WTC11 (cell line): ENCODE measurements at regions not wholly inside any gene's neighbourhood (a gene's known extent, or its start where the extent isn't known, plus 50 kb on each side); places are given as distances from the start of the nearest gene placed in this dataset.

Source experiments
- ATAC-seq: fragments of 200-7000 bp; cut with Tn5 transposase; 2 replicates; pipeline ENCODE4 v1.10.0; 2021; ENCODE audit warnings: mild to moderate bottlenecking, moderate library complexity
- CTCF ChIA-PET: fragments of 300-600 bp; sonication (Branson Sonifier 250); formaldehyde crosslinking; loops from one replicate; lab custom pipeline; 2021; ENCODE audit warnings: antibody characterized with exemption; lab: Charles Lee
- POLR2A ChIA-PET: fragments of 350-600 bp; sonication (Branson Sonifier 250); formaldehyde crosslinking; loops from one replicate; lab custom pipeline; 2021; ENCODE audit warnings: antibody characterized with exemption; lab: Charles Lee
- DNase-seq: peaks from one replicate; pipeline ENCODE4 v3.0.0; 2021; ENCODE audit warnings: low spot score
- H3K27ac Mint-ChIP-seq: 2 replicates; pipeline ENCODE4 v1.8.0; 2021; ENCODE audit warnings: mixed read lengths
- H3K27me3 Mint-ChIP-seq: 2 replicates; pipeline ENCODE4 v1.8.0; 2021; ENCODE audit warnings: low read depth, mild to moderate bottlenecking, moderate library complexity, mixed read lengths
- H3K36me3 Mint-ChIP-seq: 2 replicates; pipeline ENCODE4 v1.8.0; 2021; ENCODE audit warnings: mixed read lengths
- H3K4me1 Mint-ChIP-seq: 2 replicates; pipeline ENCODE4 v1.8.0; 2022; ENCODE audit warnings: mixed read lengths
- H3K4me3 Mint-ChIP-seq: 2 replicates; pipeline ENCODE4 v1.8.0; 2021; ENCODE audit warnings: mild to moderate bottlenecking, moderate library complexity, mixed read lengths
- H3K9me3 Mint-ChIP-seq: 2 replicates; pipeline ENCODE4 v1.8.0; 2021; ENCODE audit warnings: mixed read lengths
- CREB1 ChIP-seq: sonication (generic); formaldehyde crosslinking; IDR thresholded peaks from 2 replicates; pipeline ENCODE4 v1.8.0; 2023; ENCODE audit warnings: mild to moderate bottlenecking, missing genetic modification reagents
- GABPB1 ChIP-seq: sonication (generic); formaldehyde crosslinking; IDR thresholded peaks from 2 replicates; pipeline ENCODE4 v1.8.1; 2023; ENCODE audit warnings: mild to moderate bottlenecking, missing genetic modification reagents
- JAZF1 ChIP-seq: fragments of 250-450 bp; sonication (Bioruptor Pico); IDR thresholded peaks from 2 replicates; pipeline ENCODE4 v1.9.0; 2021; ENCODE audit warnings: moderate library complexity, mild to moderate bottlenecking, inconsistent platforms
- JUN ChIP-seq: sonication (generic); formaldehyde crosslinking; IDR thresholded peaks from 2 replicates; pipeline ENCODE4 v1.8.0; 2023; ENCODE audit warnings: mild to moderate bottlenecking, missing genetic modification reagents
- MXD4 ChIP-seq: fragments of 250-450 bp; sonication (Bioruptor Pico); IDR thresholded peaks from 2 replicates; pipeline ENCODE4 v1.8.0; 2021; ENCODE audit warnings: mild to moderate bottlenecking, moderate library complexity, borderline replicate concordance
- MYBL2 ChIP-seq: sonication (generic); formaldehyde crosslinking; IDR thresholded peaks from 2 replicates; pipeline ENCODE4 v1.8.1; 2023; ENCODE audit warnings: mild to moderate bottlenecking, moderate library complexity, missing genetic modification reagents
- NR1H2 ChIP-seq: sonication (generic); formaldehyde crosslinking; IDR thresholded peaks from 2 replicates; pipeline ENCODE4 v1.9.0; 2021; ENCODE audit warnings: mild to moderate bottlenecking, moderate library complexity, missing genetic modification reagents
- SMAD3 ChIP-seq: sonication (generic); formaldehyde crosslinking; IDR thresholded peaks from 2 replicates; pipeline ENCODE4 v1.8.0; 2022; ENCODE audit warnings: missing genetic modification reagents, mild to moderate bottlenecking, borderline replicate concordance
- SOX15 ChIP-seq: fragments of 250-450 bp; sonication (Bioruptor Pico); IDR thresholded peaks from 2 replicates; pipeline ENCODE4 v1.9.0; 2021; ENCODE audit warnings: mild to moderate bottlenecking
- SP1 ChIP-seq: sonication (generic); formaldehyde crosslinking; conservative IDR thresholded peaks from 2 replicates; pipeline ENCODE4 v1.8.1; 2022; ENCODE audit warnings: missing genetic modification reagents
- TCF7 ChIP-seq: sonication (generic); formaldehyde crosslinking; IDR thresholded peaks from 2 replicates; pipeline ENCODE4 v1.8.0; 2022; ENCODE audit warnings: mild to moderate bottlenecking, low read depth, missing genetic modification reagents, moderate library complexity
- ZNF121 ChIP-seq: sonication (generic); formaldehyde crosslinking; IDR thresholded peaks from 2 replicates; pipeline ENCODE4 v1.8.0; 2023; ENCODE audit warnings: missing genetic modification reagents
- ZNF219 ChIP-seq: sonication (generic); formaldehyde crosslinking; IDR thresholded peaks from 2 replicates; pipeline ENCODE4 v1.8.0; 2023; ENCODE audit warnings: missing genetic modification reagents, mild to moderate bottlenecking, borderline replicate concordance
- ZNF317 ChIP-seq: sonication (generic); formaldehyde crosslinking; IDR thresholded peaks from 2 replicates; pipeline ENCODE4 v1.8.1; 2023; ENCODE audit warnings: low read depth, mild to moderate bottlenecking, moderate library complexity, missing genetic modification reagents, borderline replicate concordance
- ZNF396 ChIP-seq: fragments of 250-450 bp; sonication (Bioruptor Pico); IDR thresholded peaks from 2 replicates; pipeline ENCODE4 v1.8.0; 2021; ENCODE audit warnings: mild to moderate bottlenecking, moderate library complexity, borderline replicate concordance
- ZNF423 ChIP-seq: fragments of 250-450 bp; sonication (Bioruptor Pico); IDR thresholded peaks from 2 replicates; pipeline ENCODE4 v2.1.2; 2022; ENCODE audit warnings: mild to moderate bottlenecking, moderate library complexity
- ZNF671 ChIP-seq: fragments of 250-450 bp; sonication (Bioruptor Pico); IDR thresholded peaks from 2 replicates; pipeline ENCODE4 v1.8.0; 2021; ENCODE audit warnings: mild to moderate bottlenecking
- TF ChIP-seq, protein P1 (sequence below): sonication (generic); formaldehyde crosslinking; IDR thresholded peaks from 2 replicates; pipeline ENCODE4 v1.8.1; 2022; ENCODE audit warnings: mild to moderate bottlenecking, missing genetic modification reagents, moderate library complexity, borderline replicate concordance
- TF ChIP-seq, protein P2 (sequence below): sonication (generic); formaldehyde crosslinking; IDR thresholded peaks from 2 replicates; pipeline ENCODE4 v1.8.1; 2022; ENCODE audit warnings: mild to moderate bottlenecking, moderate library complexity, missing genetic modification reagents
- TF ChIP-seq, protein P3 (sequence below): sonication (generic); formaldehyde crosslinking; IDR thresholded peaks from 2 replicates; pipeline ENCODE4 v1.8.1; 2022; ENCODE audit warnings: low read depth, mild to moderate bottlenecking, moderate library complexity, missing genetic modification reagents, borderline replicate concordance
- TF ChIP-seq, protein P4 (sequence below): sonication (generic); formaldehyde crosslinking; IDR thresholded peaks from 2 replicates; pipeline ENCODE4 v1.8.0; 2022; ENCODE audit warnings: mild to moderate bottlenecking, missing genetic modification reagents
- TF ChIP-seq, protein P5 (sequence below): sonication (generic); formaldehyde crosslinking; IDR thresholded peaks from 2 replicates; pipeline ENCODE4 v1.8.1; 2023; ENCODE audit warnings: mild to moderate bottlenecking, missing genetic modification reagents, moderate library complexity
- TF ChIP-seq, protein P6 (sequence below): fragments of 250-450 bp; sonication (Bioruptor Pico); IDR thresholded peaks from 2 replicates; pipeline ENCODE4 v1.8.0; 2021; ENCODE audit warnings: mild to moderate bottlenecking
- TF ChIP-seq, protein P7 (sequence below): fragments of 250-450 bp; sonication (Bioruptor Pico); IDR thresholded peaks from 2 replicates; pipeline ENCODE4 v2.1.2; 2022; ENCODE audit warnings: mild to moderate bottlenecking, moderate library complexity
- TF ChIP-seq, protein P8 (sequence below): sonication (generic); formaldehyde crosslinking; IDR thresholded peaks from 2 replicates; pipeline ENCODE4 v1.8.0; 2022; ENCODE audit warnings: mild to moderate bottlenecking, missing genetic modification reagents
- TF ChIP-seq, protein P9 (sequence below): fragments of 250-450 bp; sonication (Bioruptor Pico); IDR thresholded peaks from 2 replicates; pipeline ENCODE4 v1.9.0; 2021; ENCODE audit warnings: moderate library complexity, mild to moderate bottlenecking, inconsistent platforms, borderline replicate concordance

DNA sequence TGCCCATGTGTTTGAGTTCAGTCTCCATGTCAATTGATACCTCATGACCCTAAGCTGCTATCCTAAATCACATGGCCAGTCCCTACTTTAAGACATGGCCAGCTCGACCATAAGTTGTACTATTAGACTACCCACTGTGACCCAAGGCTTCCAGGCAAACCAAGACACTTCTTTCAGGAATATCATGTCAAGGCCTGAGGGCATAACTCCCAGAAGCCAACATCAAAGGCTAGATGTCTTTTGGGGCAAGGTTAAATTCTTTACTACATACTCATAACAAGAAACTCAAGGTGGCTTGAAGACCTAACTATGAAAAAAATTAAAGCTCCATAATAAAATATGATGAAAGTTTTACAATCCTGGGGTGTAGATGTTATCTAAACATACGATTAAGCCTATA is 192.9 kb upstream of the PRNP start:
- ATAC-seq = no peak
- H3K9me3 Mint-ChIP-seq = peaks cover 21% of the 10 kb centered on the region
- no peak for TF ChIP-seq ZNF396
- TF ChIP-seq, protein P1, sequence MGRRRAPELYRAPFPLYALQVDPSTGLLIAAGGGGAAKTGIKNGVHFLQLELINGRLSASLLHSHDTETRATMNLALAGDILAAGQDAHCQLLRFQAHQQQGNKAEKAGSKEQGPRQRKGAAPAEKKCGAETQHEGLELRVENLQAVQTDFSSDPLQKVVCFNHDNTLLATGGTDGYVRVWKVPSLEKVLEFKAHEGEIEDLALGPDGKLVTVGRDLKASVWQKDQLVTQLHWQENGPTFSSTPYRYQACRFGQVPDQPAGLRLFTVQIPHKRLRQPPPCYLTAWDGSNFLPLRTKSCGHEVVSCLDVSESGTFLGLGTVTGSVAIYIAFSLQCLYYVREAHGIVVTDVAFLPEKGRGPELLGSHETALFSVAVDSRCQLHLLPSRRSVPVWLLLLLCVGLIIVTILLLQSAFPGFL (CRISPR knock-in tag) = no peak
- TF ChIP-seq ZNF671 (CRISPR knock-in tag) = no peak
- TF ChIP-seq, protein P2, sequence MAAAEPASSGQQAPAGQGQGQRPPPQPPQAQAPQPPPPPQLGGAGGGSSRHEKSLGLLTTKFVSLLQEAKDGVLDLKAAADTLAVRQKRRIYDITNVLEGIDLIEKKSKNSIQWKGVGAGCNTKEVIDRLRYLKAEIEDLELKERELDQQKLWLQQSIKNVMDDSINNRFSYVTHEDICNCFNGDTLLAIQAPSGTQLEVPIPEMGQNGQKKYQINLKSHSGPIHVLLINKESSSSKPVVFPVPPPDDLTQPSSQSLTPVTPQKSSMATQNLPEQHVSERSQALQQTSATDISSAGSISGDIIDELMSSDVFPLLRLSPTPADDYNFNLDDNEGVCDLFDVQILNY (CRISPR knock-in tag) = no peak
- TF ChIP-seq SP1 (CRISPR knock-in tag) = no peak
- no peak for TF ChIP-seq JUN (CRISPR knock-in tag)
- TF ChIP-seq, protein P3, sequence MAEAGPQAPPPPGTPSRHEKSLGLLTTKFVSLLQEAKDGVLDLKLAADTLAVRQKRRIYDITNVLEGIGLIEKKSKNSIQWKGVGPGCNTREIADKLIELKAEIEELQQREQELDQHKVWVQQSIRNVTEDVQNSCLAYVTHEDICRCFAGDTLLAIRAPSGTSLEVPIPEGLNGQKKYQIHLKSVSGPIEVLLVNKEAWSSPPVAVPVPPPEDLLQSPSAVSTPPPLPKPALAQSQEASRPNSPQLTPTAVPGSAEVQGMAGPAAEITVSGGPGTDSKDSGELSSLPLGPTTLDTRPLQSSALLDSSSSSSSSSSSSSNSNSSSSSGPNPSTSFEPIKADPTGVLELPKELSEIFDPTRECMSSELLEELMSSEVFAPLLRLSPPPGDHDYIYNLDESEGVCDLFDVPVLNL (CRISPR knock-in tag) = no peak
- TF ChIP-seq, protein P4, sequence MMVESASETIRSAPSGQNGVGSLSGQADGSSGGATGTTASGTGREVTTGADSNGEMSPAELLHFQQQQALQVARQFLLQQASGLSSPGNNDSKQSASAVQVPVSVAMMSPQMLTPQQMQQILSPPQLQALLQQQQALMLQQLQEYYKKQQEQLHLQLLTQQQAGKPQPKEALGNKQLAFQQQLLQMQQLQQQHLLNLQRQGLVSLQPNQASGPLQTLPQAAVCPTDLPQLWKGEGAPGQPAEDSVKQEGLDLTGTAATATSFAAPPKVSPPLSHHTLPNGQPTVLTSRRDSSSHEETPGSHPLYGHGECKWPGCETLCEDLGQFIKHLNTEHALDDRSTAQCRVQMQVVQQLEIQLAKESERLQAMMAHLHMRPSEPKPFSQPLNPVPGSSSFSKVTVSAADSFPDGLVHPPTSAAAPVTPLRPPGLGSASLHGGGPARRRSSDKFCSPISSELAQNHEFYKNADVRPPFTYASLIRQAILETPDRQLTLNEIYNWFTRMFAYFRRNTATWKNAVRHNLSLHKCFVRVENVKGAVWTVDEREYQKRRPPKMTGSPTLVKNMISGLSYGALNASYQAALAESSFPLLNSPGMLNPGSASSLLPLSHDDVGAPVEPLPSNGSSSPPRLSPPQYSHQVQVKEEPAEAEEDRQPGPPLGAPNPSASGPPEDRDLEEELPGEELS (CRISPR knock-in tag) = no peak
- TF ChIP-seq, protein P5, sequence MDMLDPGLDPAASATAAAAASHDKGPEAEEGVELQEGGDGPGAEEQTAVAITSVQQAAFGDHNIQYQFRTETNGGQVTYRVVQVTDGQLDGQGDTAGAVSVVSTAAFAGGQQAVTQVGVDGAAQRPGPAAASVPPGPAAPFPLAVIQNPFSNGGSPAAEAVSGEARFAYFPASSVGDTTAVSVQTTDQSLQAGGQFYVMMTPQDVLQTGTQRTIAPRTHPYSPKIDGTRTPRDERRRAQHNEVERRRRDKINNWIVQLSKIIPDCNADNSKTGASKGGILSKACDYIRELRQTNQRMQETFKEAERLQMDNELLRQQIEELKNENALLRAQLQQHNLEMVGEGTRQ = no peak
- no peak for TF ChIP-seq TCF7 (CRISPR knock-in tag)
- TF ChIP-seq ZNF121 (CRISPR knock-in tag) = no peak
- TF ChIP-seq ZNF317 (CRISPR knock-in tag) = no peak
- TF ChIP-seq, protein P6, sequence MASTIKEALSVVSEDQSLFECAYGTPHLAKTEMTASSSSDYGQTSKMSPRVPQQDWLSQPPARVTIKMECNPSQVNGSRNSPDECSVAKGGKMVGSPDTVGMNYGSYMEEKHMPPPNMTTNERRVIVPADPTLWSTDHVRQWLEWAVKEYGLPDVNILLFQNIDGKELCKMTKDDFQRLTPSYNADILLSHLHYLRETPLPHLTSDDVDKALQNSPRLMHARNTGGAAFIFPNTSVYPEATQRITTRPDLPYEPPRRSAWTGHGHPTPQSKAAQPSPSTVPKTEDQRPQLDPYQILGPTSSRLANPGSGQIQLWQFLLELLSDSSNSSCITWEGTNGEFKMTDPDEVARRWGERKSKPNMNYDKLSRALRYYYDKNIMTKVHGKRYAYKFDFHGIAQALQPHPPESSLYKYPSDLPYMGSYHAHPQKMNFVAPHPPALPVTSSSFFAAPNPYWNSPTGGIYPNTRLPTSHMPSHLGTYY (CRISPR knock-in tag) = no peak
- TF ChIP-seq ZNF423 (CRISPR knock-in tag) = no peak
- no peak for TF ChIP-seq CREB1
- H3K4me3 Mint-ChIP-seq = no peak overlapping the region
- DNase-seq = no peak
- CTCF ChIA-PET = no interaction called here
- H3K27me3 Mint-ChIP-seq = peaks cover 6% of the 10 kb centered on the region; the same call in 1 of the 2 replicates
- POLR2A ChIA-PET = interaction anchor here (0.6 kb wide), 1 partner anchor 698 kb away, joined by 4 read pairs; no protein-coding TSS in a partner anchor
- no peaks in the 10 kb centered on the region for H3K36me3 Mint-ChIP-seq
- no peak overlapping the region for H3K27ac Mint-ChIP-seq
- H3K4me1 Mint-ChIP-seq = peaks cover 19% of the 10 kb centered on the region

DNA sequence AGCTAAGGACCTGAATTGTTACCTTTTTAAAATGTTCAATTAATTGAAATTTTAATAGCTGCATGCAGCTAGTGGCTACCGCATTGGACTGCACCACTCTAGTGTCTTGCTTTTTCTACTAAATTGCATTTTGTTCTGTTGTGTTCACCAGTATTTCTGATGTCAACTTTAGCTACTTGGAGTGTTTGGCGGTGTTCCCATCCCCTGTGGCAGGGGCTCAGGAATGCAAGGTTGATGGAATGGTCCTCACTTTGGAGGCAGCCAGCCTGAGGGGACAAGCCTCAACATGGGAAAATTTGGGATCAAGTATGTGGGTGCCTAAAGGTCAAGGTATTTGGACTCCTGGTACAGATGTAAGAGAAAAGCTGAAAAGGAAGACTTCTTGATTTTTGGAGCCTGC is 194.6 kb upstream of the PRNP start:
- Mint-ChIP-seq H3K4me1 (peaks cover 19% of the 10 kb centered on the region), H3K36me3 (no peaks in the 10 kb centered on the region), H3K4me3 (no peak overlapping the region), H3K27me3 (0 out of 2 replicates have a peak, but pooled peaks cover 4% of the 10 kb centered on the region), H3K27ac (no peak overlapping the region), H3K9me3 (peaks cover 5% of the 10 kb centered on the region)
- no peak for DNase-seq
- ATAC-seq = no peak
- POLR2A ChIA-PET = no interaction called here
- CTCF ChIA-PET = no interaction called here
- TF ChIP-seq, protein P7, sequence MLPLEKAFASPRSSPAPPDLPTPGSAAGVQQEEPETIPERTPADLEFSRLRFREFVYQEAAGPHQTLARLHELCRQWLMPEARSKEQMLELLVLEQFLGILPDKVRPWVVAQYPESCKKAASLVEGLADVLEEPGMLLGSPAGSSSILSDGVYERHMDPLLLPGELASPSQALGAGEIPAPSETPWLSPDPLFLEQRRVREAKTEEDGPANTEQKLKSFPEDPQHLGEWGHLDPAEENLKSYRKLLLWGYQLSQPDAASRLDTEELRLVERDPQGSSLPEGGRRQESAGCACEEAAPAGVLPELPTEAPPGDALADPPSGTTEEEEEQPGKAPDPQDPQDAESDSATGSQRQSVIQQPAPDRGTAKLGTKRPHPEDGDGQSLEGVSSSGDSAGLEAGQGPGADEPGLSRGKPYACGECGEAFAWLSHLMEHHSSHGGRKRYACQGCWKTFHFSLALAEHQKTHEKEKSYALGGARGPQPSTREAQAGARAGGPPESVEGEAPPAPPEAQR (CRISPR knock-in tag) = no peak
- TF ChIP-seq ZNF219 (CRISPR knock-in tag) (no peak), NR1H2 (CRISPR knock-in tag) (no peak), MYBL2 (CRISPR knock-in tag) (no peak), SOX15 (CRISPR knock-in tag) (no peak), MXD4 (CRISPR knock-in tag) (no peak), JAZF1 (no peak), SMAD3 (CRISPR knock-in tag) (no peak), ZNF671 (CRISPR knock-in tag) (no peak), GABPB1 (CRISPR knock-in tag) (no peak)
- TF ChIP-seq, protein P5 = no peak
- TF ChIP-seq, protein P8, sequence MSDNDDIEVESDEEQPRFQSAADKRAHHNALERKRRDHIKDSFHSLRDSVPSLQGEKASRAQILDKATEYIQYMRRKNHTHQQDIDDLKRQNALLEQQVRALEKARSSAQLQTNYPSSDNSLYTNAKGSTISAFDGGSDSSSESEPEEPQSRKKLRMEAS = no peak
- TF ChIP-seq, protein P9, sequence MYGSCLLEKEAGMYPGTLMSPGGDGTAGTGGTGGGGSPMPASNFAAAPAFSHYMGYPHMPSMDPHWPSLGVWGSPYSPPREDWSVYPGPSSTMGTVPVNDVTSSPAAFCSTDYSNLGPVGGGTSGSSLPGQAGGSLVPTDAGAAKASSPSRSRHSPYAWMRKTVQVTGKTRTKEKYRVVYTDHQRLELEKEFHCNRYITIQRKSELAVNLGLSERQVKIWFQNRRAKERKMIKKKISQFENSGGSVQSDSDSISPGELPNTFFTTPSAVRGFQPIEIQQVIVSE (CRISPR knock-in tag) = no peak
